Uterus (tissue), 2 donors: ENCODE measurements at regions not wholly inside any gene's neighbourhood (a gene's known extent, or its start where the extent isn't known, plus 50 kb on each side); places are given as distances from the start of the nearest gene placed in this dataset.

Experiments used
- POLR2A ChIP-seq, 2 donors: fragments of 450-650 bp; IDR thresholded peaks; one replicate each; pipeline ENCODE4 v1.6.1; 2016; ENCODE audit warnings: antibody characterized with exemption in 2 of 2, mild to moderate bottlenecking in 1 of 2, moderate library complexity in 1 of 2
- TF ChIP-seq, protein P1 (sequence below), 4 experiments: fragments of 200-600 bp in 2 of 4; fragments of 450-650 bp in 2 of 4; sonication (generic) in 2 of 4; IDR thresholded peaks; one replicate each; pipeline ENCODE4 v1.5.1; 2016 to 2019; ENCODE audit warnings: antibody characterized with exemption in 4 of 4, mild to moderate bottlenecking in 2 of 4, moderate library complexity in 1 of 4

DNA sequence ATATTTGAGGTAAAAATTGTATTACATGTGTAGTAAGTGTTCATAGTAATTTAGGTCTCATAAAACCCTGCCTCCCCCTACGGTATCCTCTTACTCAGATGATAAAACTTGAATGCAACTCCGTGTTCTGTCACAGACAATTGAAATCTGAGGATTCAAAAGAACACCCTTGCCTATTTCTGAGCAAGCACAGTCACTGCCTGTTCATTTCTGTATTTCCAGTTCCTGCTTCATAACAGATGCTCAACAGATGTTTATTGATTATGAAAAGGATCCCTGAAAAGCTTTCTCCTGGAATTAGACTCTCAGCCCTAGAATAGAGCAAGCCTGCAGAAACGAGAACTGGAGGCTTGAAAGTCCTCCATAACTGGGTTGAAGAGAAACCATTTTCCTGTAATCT, 144.1 kb upstream of the SPEF2 start:
- TF ChIP-seq, protein P1, sequence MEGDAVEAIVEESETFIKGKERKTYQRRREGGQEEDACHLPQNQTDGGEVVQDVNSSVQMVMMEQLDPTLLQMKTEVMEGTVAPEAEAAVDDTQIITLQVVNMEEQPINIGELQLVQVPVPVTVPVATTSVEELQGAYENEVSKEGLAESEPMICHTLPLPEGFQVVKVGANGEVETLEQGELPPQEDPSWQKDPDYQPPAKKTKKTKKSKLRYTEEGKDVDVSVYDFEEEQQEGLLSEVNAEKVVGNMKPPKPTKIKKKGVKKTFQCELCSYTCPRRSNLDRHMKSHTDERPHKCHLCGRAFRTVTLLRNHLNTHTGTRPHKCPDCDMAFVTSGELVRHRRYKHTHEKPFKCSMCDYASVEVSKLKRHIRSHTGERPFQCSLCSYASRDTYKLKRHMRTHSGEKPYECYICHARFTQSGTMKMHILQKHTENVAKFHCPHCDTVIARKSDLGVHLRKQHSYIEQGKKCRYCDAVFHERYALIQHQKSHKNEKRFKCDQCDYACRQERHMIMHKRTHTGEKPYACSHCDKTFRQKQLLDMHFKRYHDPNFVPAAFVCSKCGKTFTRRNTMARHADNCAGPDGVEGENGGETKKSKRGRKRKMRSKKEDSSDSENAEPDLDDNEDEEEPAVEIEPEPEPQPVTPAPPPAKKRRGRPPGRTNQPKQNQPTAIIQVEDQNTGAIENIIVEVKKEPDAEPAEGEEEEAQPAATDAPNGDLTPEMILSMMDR (IDR thresholded peaks at IDR 0.05), result no peak
- no peak for TF ChIP-seq POLR2A (IDR thresholded peaks at IDR 0.05)
